Hepatocyte (in vitro differentiated cells): ENCODE measurements at regions not wholly inside any gene's neighbourhood (a gene's known extent, or its start where the extent isn't known, plus 50 kb on each side); places are given as distances from the start of the nearest gene placed in this dataset.

ENCODE experiments used
- CTCF ChIP-seq: fragments of 200-600 bp; sonication (generic); IDR thresholded peaks from 2 replicates; pipeline ENCODE4 v1.5.1; 2016; ENCODE audit warnings: antibody characterized with exemption, mild to moderate bottlenecking; ENCODE audit not compliant: poor library complexity
- EZH2 ChIP-seq: fragments of 200-600 bp; sonication (generic); IDR thresholded peaks from 2 replicates; pipeline ENCODE4 v1.6.1; 2016; ENCODE audit warnings: antibody characterized with exemption, mild to moderate bottlenecking, borderline replicate concordance

- TF ChIP-seq CTCF, result no peak
- TF ChIP-seq EZH2, result no peak
Measured at GRCh38 chr6:9487128-9487527, 927.7 kb downstream of the TFAP2A start.
